ENCODE measurements at regions not wholly inside any gene's neighbourhood (a gene's known extent, or its start where the extent isn't known, plus 50 kb on each side); places are given as distances from the start of the nearest gene placed in this dataset.
A peak's percentile ranks its signal among the peaks of the same experiment; 100 is the strongest.

DNA sequence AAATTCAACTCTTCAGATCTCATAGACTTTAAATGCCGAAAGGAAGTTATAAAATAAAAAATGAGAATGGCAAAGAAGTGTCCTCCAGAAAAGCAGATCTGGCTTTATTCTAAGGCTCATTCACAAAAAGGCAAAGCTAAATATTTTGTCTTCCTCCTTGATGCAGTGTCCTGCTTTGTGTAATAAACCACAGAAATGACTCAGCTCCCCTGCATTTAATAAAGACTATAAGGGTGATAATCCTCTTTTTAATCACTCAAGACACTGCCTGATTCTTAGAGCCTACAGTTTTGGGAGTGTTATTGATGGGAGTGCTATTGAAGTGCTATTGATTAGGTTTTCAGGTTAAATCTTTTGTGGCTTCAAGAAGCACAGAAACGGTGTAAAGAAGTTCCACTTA, 482.0 kb downstream of the PCDH20 start:
- Histone ChIP-seq H3K18ac (ENCODE audit: extremely low read depth, low read length) (no peak overlapping the region), H2AK5ac (ENCODE audit: low read depth, low read length) (no peak overlapping the region), H2BK15ac (ENCODE audit: low read length) (no peak overlapping the region), H3K79me2 (ENCODE audit: control insufficient read depth in 1 of 2, insufficient read depth in 2 of 2, low read length in 2 of 2) (no peaks in the 10 kb centered on the region), H3K27ac (ENCODE audit: low read depth, low read length) (no peak overlapping the region), H3K4me1 (replicated peaks in 1 of 4; ENCODE audit: control insufficient read depth in 3 of 4, insufficient read depth in 4 of 4, low read length in 3 of 4) (no peaks in the 10 kb centered on the region), H4K20me1 (replicated peaks in 1 of 2; ENCODE audit: control insufficient read depth in 1 of 2, insufficient read depth in 2 of 2, low read length in 2 of 2) (no peaks in the 10 kb centered on the region), H3K23ac (ENCODE audit: insufficient read length) (no peak overlapping the region), H2AFZ (ENCODE audit: low read length) (0 out of 2 replicates have a peak overlapping the region, but pooled peaks have one; percentile 6), H3K4me2 (ENCODE audit: insufficient read depth in 1 of 2, low read depth in 2 of 2, low read length in 2 of 2) (no peak overlapping the region), H2BK5ac (ENCODE audit: low read depth, low read length) (no peak overlapping the region), H3K4me3 (ENCODE audit: extremely low read depth in 1 of 4, insufficient read depth in 2 of 4, low read depth in 3 of 4, low read length in 4 of 4) (no peak overlapping the region), H3K9ac (replicated peaks in 1 of 4; ENCODE audit: extremely low read depth in 1 of 4, low read depth in 3 of 4, low read length in 3 of 4) (no peak overlapping the region), H3K79me1 (ENCODE audit: low read depth, low read length) (no peaks in the 10 kb centered on the region), H3K23me2 (ENCODE audit: low read depth, low read length) (no peaks in the 10 kb centered on the region), H3K56ac (replicated peaks; ENCODE audit: insufficient read length, low read depth, low read length) (no peak overlapping the region), H2BK120ac (replicated peaks; ENCODE audit: low read depth, low read length) (no peak overlapping the region), H3K27me3 (replicated peaks in 1 of 4; ENCODE audit: control insufficient read depth in 3 of 4, extremely low read depth in 1 of 4, insufficient read depth in 3 of 4, low read length in 3 of 4) (no peaks in the 10 kb centered on the region), H3K14ac (ENCODE audit: insufficient read length) (no peak overlapping the region), H2BK12ac (ENCODE audit: low read depth, low read length) (no peak overlapping the region), H3K9me3 (ENCODE audit: insufficient read depth in 2 of 2, low read depth in 1 of 2, low read length in 1 of 2) (no peaks in the 10 kb centered on the region), H2BK20ac (ENCODE audit: low read length) (no peak overlapping the region), H4K8ac (ENCODE audit: extremely low read depth, insufficient read depth, low read length) (no peak overlapping the region), H4K5ac (ENCODE audit: insufficient read length, low read depth, low read length) (no peak overlapping the region), H4K91ac (replicated peaks; ENCODE audit: insufficient read length, low read length) (no peak overlapping the region), H3K36me3 (ENCODE audit: control insufficient read depth in 2 of 4, insufficient read depth in 4 of 4, low read length in 3 of 4) (no peaks in the 10 kb centered on the region), H3K4ac (replicated peaks; ENCODE audit: insufficient read length, low read depth, low read length) (no peak overlapping the region)
- FAIRE-seq (no peak), DNase-seq (ENCODE audit: low read depth in 1 of 2, low spot score in 2 of 2) (no peak)
- POLR2A ChIA-PET (ENCODE audit: partially characterized antibody) = no interaction called here
- CTCF ChIA-PET (ENCODE audit: partially characterized antibody) = no interaction called here
- 89% methylated on average over 2 of the region's 2 CpGs; no CpG with 5 or more reads in 1 of the 2 experiments for WGBS, 2 experiments (ENCODE audit: extremely low coverage in 1 of 2, insufficient coverage in 1 of 2, insufficient read length in 1 of 2, insufficient replicate concordance in 2 of 2, low coverage in 1 of 2, low lambda C conversion rate in 2 of 2, missing lambda C conversion rate in 1 of 2)
- TF ChIP-seq RBBP5 (IDR thresholded peaks at IDR 0.05; ENCODE audit: borderline replicate concordance, low read depth, low read length) = no peak
- TF ChIP-seq, protein P1, sequence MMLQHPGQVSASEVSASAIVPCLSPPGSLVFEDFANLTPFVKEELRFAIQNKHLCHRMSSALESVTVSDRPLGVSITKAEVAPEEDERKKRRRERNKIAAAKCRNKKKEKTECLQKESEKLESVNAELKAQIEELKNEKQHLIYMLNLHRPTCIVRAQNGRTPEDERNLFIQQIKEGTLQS (IDR thresholded peaks at IDR 0.05; ENCODE audit: insufficient read depth, low read depth, low read length) = no peak
- no peak for TF ChIP-seq EGR1 (IDR thresholded peaks at IDR 0.05; ENCODE audit: borderline replicate concordance, low read depth, low read length)
- TF ChIP-seq BRCA1 (IDR thresholded peaks at IDR 0.05; ENCODE audit: low read depth, low read length) = no peak
